ENCODE measurements at regions not wholly inside any gene's neighbourhood (a gene's known extent, or its start where the extent isn't known, plus 50 kb on each side); places are given as distances from the start of the nearest gene placed in this dataset.
"Not testable (repeated sequence)": the region's sequence is repeated elsewhere in the genome, so short reads cannot be mapped to it uniquely, and the experiment has no call there.

GRCh38 chr6:76578746-76579145, 506.3 kb upstream of the IMPG1 start:
- H3K36me3 ChIP-seq (ENCODE audit: insufficient read depth, low read length, poor library complexity, severe bottlenecking) = no peaks in the 10 kb centered on the region
- H3K27me3 ChIP-seq (replicated peaks; ENCODE audit: insufficient read depth, low read depth, low read length, poor library complexity) = no peaks in the 10 kb centered on the region
- TF ChIP-seq EZH2 (IDR thresholded peaks at IDR 0.05; ENCODE audit: borderline replicate concordance, low read depth, low read length, poor library complexity, severe bottlenecking) (no peak), CTCF (conservative IDR thresholded peaks at IDR 0.05; ENCODE audit: low read depth, low read length) (no peak)
- intact Hi-C loops (cut with micrococcal nuclease; ENCODE audit: unreplicated experiment) = no loop called here
- no TSS peak for BruUV-seq (replicated peaks)
- no peaks in the 10 kb centered on the region for H3K9me3 ChIP-seq (ENCODE audit: low read depth, low read length, poor library complexity, severe bottlenecking)
- DNase-seq (ENCODE audit: low spot score) = no peak
- ChIA-PET POLR2A (ENCODE audit: low non-redundant PET) (no interaction called here), CTCF (no interaction called here)
- no peak overlapping the region for H3K4me3 ChIP-seq (ENCODE audit: low read depth, low read length, poor library complexity, severe bottlenecking)
- H3K4me1 ChIP-seq (ENCODE audit: insufficient read depth, low read length, poor library complexity, severe bottlenecking) = no peaks in the 10 kb centered on the region
- no peak overlapping the region for H3K27ac ChIP-seq (ENCODE audit: low read depth, low read length, poor library complexity, severe bottlenecking)

- H3K9me3 ChIP-seq (ENCODE audit: low read depth, low read length, poor library complexity, severe bottlenecking) = no peaks in the 10 kb centered on the region
- no peak overlapping the region for H3K4me3 ChIP-seq (ENCODE audit: low read depth, low read length, poor library complexity, severe bottlenecking)
- no peaks in the 10 kb centered on the region for H3K27me3 ChIP-seq (replicated peaks; ENCODE audit: insufficient read depth, low read depth, low read length, poor library complexity)
- H3K27ac ChIP-seq (ENCODE audit: low read depth, low read length, poor library complexity, severe bottlenecking) = no peak overlapping the region
- H3K4me1 ChIP-seq (ENCODE audit: insufficient read depth, low read length, poor library complexity, severe bottlenecking) = no peaks in the 10 kb centered on the region
- no peaks in the 10 kb centered on the region for H3K36me3 ChIP-seq (ENCODE audit: insufficient read depth, low read length, poor library complexity, severe bottlenecking)
- no TSS peak for BruUV-seq (replicated peaks)
- intact Hi-C loops (cut with micrococcal nuclease; ENCODE audit: unreplicated experiment) = no loop called here
- DNase-seq (ENCODE audit: low spot score) = no peak
- TF ChIP-seq CTCF (conservative IDR thresholded peaks at IDR 0.05; ENCODE audit: low read depth, low read length) (no peak), EZH2 (IDR thresholded peaks at IDR 0.05; ENCODE audit: borderline replicate concordance, low read depth, low read length, poor library complexity, severe bottlenecking) (no peak)
- CTCF ChIA-PET = no interaction called here
- POLR2A ChIA-PET (ENCODE audit: low non-redundant PET) = no interaction called here
Measured at GRCh38 chr6:76574746-76575145, 502.3 kb upstream of the IMPG1 start.

- Histone ChIP-seq H3K9me3 (ENCODE audit: low read depth, low read length, poor library complexity, severe bottlenecking) (peaks cover 25% of the 10 kb centered on the region), H3K27me3 (replicated peaks; ENCODE audit: insufficient read depth, low read depth, low read length, poor library complexity) (no peaks in the 10 kb centered on the region), H3K36me3 (ENCODE audit: insufficient read depth, low read length, poor library complexity, severe bottlenecking) (no peaks in the 10 kb centered on the region), H3K27ac (ENCODE audit: low read depth, low read length, poor library complexity, severe bottlenecking) (no peak overlapping the region), H3K4me1 (ENCODE audit: insufficient read depth, low read length, poor library complexity, severe bottlenecking) (no peaks in the 10 kb centered on the region), H3K4me3 (ENCODE audit: low read depth, low read length, poor library complexity, severe bottlenecking) (no peak overlapping the region)
- TF ChIP-seq EZH2 (IDR thresholded peaks at IDR 0.05; ENCODE audit: borderline replicate concordance, low read depth, low read length, poor library complexity, severe bottlenecking) (no peak), CTCF (conservative IDR thresholded peaks at IDR 0.05; ENCODE audit: low read depth, low read length) (no peak)
- no TSS peak for BruUV-seq (replicated peaks)
- ChIA-PET CTCF (no interaction called here), POLR2A (ENCODE audit: low non-redundant PET) (no interaction called here)
- no peak for DNase-seq (ENCODE audit: low spot score)
- intact Hi-C loops (cut with micrococcal nuclease; ENCODE audit: unreplicated experiment) = no loop called here
Measured at GRCh38 chr6:76565932-76566331, 493.5 kb upstream of the IMPG1 start.

GRCh38 chr6:76562371-76562770, 489.9 kb upstream of the IMPG1 start:
- H3K4me3 ChIP-seq (ENCODE audit: low read depth, low read length, poor library complexity, severe bottlenecking); H3K4me1 ChIP-seq (ENCODE audit: insufficient read depth, low read length, poor library complexity, severe bottlenecking); H3K27me3 ChIP-seq (replicated peaks; ENCODE audit: insufficient read depth, low read depth, low read length, poor library complexity); POLR2A ChIA-PET (ENCODE audit: low non-redundant PET); H3K36me3 ChIP-seq (ENCODE audit: insufficient read depth, low read length, poor library complexity, severe bottlenecking); DNase-seq (ENCODE audit: low spot score); BruUV-seq (replicated peaks); intact Hi-C loops (cut with micrococcal nuclease; ENCODE audit: unreplicated experiment); H3K27ac ChIP-seq (ENCODE audit: low read depth, low read length, poor library complexity, severe bottlenecking); CTCF ChIA-PET: not testable (repeated sequence)
- peaks cover 14% of the 10 kb centered on the region for H3K9me3 ChIP-seq (ENCODE audit: low read depth, low read length, poor library complexity, severe bottlenecking)

GRCh38 chr6:76560851-76561755, 488.6 kb upstream of the IMPG1 start:
- H3K27me3 ChIP-seq (replicated peaks; ENCODE audit: insufficient read depth, low read depth, low read length, poor library complexity); POLR2A ChIA-PET (ENCODE audit: low non-redundant PET); H3K27ac ChIP-seq (ENCODE audit: low read depth, low read length, poor library complexity, severe bottlenecking); H3K4me1 ChIP-seq (ENCODE audit: insufficient read depth, low read length, poor library complexity, severe bottlenecking); H3K4me3 ChIP-seq (ENCODE audit: low read depth, low read length, poor library complexity, severe bottlenecking); CTCF ChIA-PET; H3K36me3 ChIP-seq (ENCODE audit: insufficient read depth, low read length, poor library complexity, severe bottlenecking); DNase-seq (ENCODE audit: low spot score); BruUV-seq (replicated peaks); intact Hi-C loops (cut with micrococcal nuclease; ENCODE audit: unreplicated experiment): not testable (repeated sequence)
- H3K9me3 ChIP-seq (ENCODE audit: low read depth, low read length, poor library complexity, severe bottlenecking) = peaks cover 14% of the 10 kb centered on the region

All from A673 (cell line).